GM23248 (cell line): ENCODE measurements at regions not wholly inside any gene's neighbourhood (a gene's known extent, or its start where the extent isn't known, plus 50 kb on each side); places are given as distances from the start of the nearest gene placed in this dataset.

Experiments
- DNase-seq: peaks from one replicate; pipeline ENCODE4 v3.0.0-alpha.2; 2015
- H2AFZ ChIP-seq: fragments of 200-600 bp; sonication (generic); 2 replicates; pipeline ENCODE4 v1.6.1; 2016; ENCODE audit warnings: antibody characterized with exemption
- H3F3A ChIP-seq: fragments of 200-600 bp; sonication (generic); 2 replicates; pipeline ENCODE4 v1.6.1; 2016; ENCODE audit warnings: mild to moderate bottlenecking, antibody characterized with exemption, mixed run types; ENCODE audit not compliant: insufficient read depth
- H3K27ac ChIP-seq: fragments of 200-600 bp; sonication (generic); 2 replicates; pipeline ENCODE4 v1.5.1; 2016; ENCODE audit warnings: mild to moderate bottlenecking
- H3K27me3 ChIP-seq: fragments of 200-600 bp; sonication (generic); replicated peaks from 2 replicates; pipeline ENCODE4 v1.6.1; 2016; ENCODE audit warnings: mild to moderate bottlenecking; ENCODE audit not compliant: insufficient read depth
- H3K36me3 ChIP-seq: fragments of 200-600 bp; sonication (generic); 2 replicates; pipeline ENCODE4 v1.6.1; 2016; ENCODE audit warnings: low read depth, mild to moderate bottlenecking
- H3K4me1 ChIP-seq: fragments of 200-600 bp; sonication (generic); 2 replicates; pipeline ENCODE4 v1.6.1; 2016; ENCODE audit warnings: mild to moderate bottlenecking; ENCODE audit not compliant: insufficient read depth
- H3K4me2 ChIP-seq: fragments of 200-600 bp; sonication (generic); one replicate; pipeline ENCODE4 v1.6.1; 2016; ENCODE audit warnings: mild to moderate bottlenecking; ENCODE audit not compliant: unreplicated experiment
- H3K4me3 ChIP-seq: fragments of 200-600 bp; sonication (generic); 2 replicates; pipeline ENCODE4 v1.5.1; 2016; ENCODE audit warnings: mild to moderate bottlenecking
- H3K79me2 ChIP-seq: fragments of 200-600 bp; sonication (generic); 2 replicates; pipeline ENCODE4 v1.6.1; 2016; ENCODE audit warnings: mild to moderate bottlenecking; ENCODE audit not compliant: insufficient read depth
- H3K9ac ChIP-seq: fragments of 200-600 bp; sonication (generic); 2 replicates; pipeline ENCODE4 v1.6.1; 2016; ENCODE audit warnings: mild to moderate bottlenecking
- H3K9me2 ChIP-seq: fragments of 200-600 bp; sonication (generic); 2 replicates; pipeline ENCODE4 v1.6.1; 2016; ENCODE audit warnings: mixed run types, mild to moderate bottlenecking, moderate library complexity; ENCODE audit not compliant: insufficient read depth
- H3K9me3 ChIP-seq: fragments of 200-600 bp; sonication (generic); one replicate; pipeline ENCODE4 v1.6.1; 2017; ENCODE audit warnings: low read depth
- H4K20me1 ChIP-seq: fragments of 200-600 bp; sonication (generic); 2 replicates; pipeline ENCODE4 v1.6.0; 2016; ENCODE audit not compliant: insufficient read depth
- EZH2 ChIP-seq: fragments of 200-600 bp; sonication (generic); IDR thresholded peaks from 2 replicates; pipeline ENCODE4 v1.6.1; 2018; ENCODE audit warnings: antibody characterized with exemption, mild to moderate bottlenecking; ENCODE audit not compliant: insufficient read depth, poor library complexity, severe bottlenecking
- EZH2phosphoT487 ChIP-seq: fragments of 200-600 bp; sonication (generic); IDR thresholded peaks from 2 replicates; pipeline ENCODE4 v1.6.1; 2018; ENCODE audit warnings: antibody characterized with exemption, moderate library complexity, mild to moderate bottlenecking, low read depth; ENCODE audit not compliant: insufficient read depth
- WGBS, 2 experiments: methylation state at CpG; one replicate each; pipeline ENCODE4 v1.1.6; 2015 to 2017; ENCODE audit warnings: low lambda C conversion rate in 2 of 2, low coverage in 1 of 2; ENCODE audit errors: missing lambda C conversion rate in 2 of 2; 5-methylcytosine and 5-hydroxymethylcytosine counted together
- in situ Hi-C: fragments of 300-500 bp; cut with MboI; formaldehyde crosslinking; loops from 2 replicates; pipeline ENCODE4 v1.15.0; 2020

- no peak overlapping the region for H3K4me2 ChIP-seq
- no peaks in the 10 kb centered on the region for H3K36me3 ChIP-seq
- no peak for DNase-seq
- 57% methylated on average over 12 of the region's 12 CpGs for WGBS, 2 experiments
- H3K4me3 ChIP-seq, result no peak overlapping the region
- H3K9me3 ChIP-seq, result no peaks in the 10 kb centered on the region
- H3K27me3 ChIP-seq, result no peaks in the 10 kb centered on the region
- no peaks in the 10 kb centered on the region for H3K79me2 ChIP-seq
- TF ChIP-seq EZH2phosphoT487, result no peak
- TF ChIP-seq EZH2, result no peak
- H2AFZ ChIP-seq, result no peak overlapping the region
- H3K9me2 ChIP-seq, result no peaks in the 10 kb centered on the region
- H3F3A ChIP-seq, result no peaks in the 10 kb centered on the region
- no peaks in the 10 kb centered on the region for H4K20me1 ChIP-seq
- no peaks in the 10 kb centered on the region for H3K4me1 ChIP-seq
- H3K9ac ChIP-seq, result no peak overlapping the region
- no peak overlapping the region for H3K27ac ChIP-seq
- in situ Hi-C loops, result no loop called here
Measured at GRCh38 chr5:6872441-6873160, 159.4 kb downstream of the TENT4A start.

GRCh38 chr5:6873359-6873758 is 160.1 kb downstream of the TENT4A start:
- no peak overlapping the region for H2AFZ ChIP-seq
- no peak overlapping the region for H3K27ac ChIP-seq
- H3K79me2 ChIP-seq, result no peaks in the 10 kb centered on the region
- 31% methylated on average over 3 of the region's 3 CpGs for WGBS, 2 experiments
- no peaks in the 10 kb centered on the region for H3K9me3 ChIP-seq
- no peak for DNase-seq
- H3K4me2 ChIP-seq, result no peak overlapping the region
- H3K27me3 ChIP-seq, result no peaks in the 10 kb centered on the region
- TF ChIP-seq EZH2phosphoT487 (no peak), EZH2 (no peak)
- no peak overlapping the region for H3K4me3 ChIP-seq
- in situ Hi-C loops, result no loop called here
- no peaks in the 10 kb centered on the region for H3K9me2 ChIP-seq
- H4K20me1 ChIP-seq, result no peaks in the 10 kb centered on the region
- no peak overlapping the region for H3K9ac ChIP-seq
- no peaks in the 10 kb centered on the region for H3K36me3 ChIP-seq
- no peaks in the 10 kb centered on the region for H3F3A ChIP-seq
- no peaks in the 10 kb centered on the region for H3K4me1 ChIP-seq

- H3F3A ChIP-seq, result no peaks in the 10 kb centered on the region
- H3K27ac ChIP-seq, result no peak overlapping the region
- H3K4me3 ChIP-seq, result no peak overlapping the region
- H3K27me3 ChIP-seq, result no peaks in the 10 kb centered on the region
- no peaks in the 10 kb centered on the region for H3K9me2 ChIP-seq
- no peak for DNase-seq
- no peak overlapping the region for H2AFZ ChIP-seq
- H3K9ac ChIP-seq, result no peak overlapping the region
- in situ Hi-C loops, result no loop called here
- no peaks in the 10 kb centered on the region for H3K36me3 ChIP-seq
- H3K79me2 ChIP-seq, result no peaks in the 10 kb centered on the region
- H4K20me1 ChIP-seq, result no peaks in the 10 kb centered on the region
- TF ChIP-seq EZH2, result no peak
- no peak for TF ChIP-seq EZH2phosphoT487
- H3K9me3 ChIP-seq, result no peaks in the 10 kb centered on the region
- H3K4me1 ChIP-seq, result no peaks in the 10 kb centered on the region
- 45% methylated on average over 6 of the region's 6 CpGs for WGBS, 2 experiments
- H3K4me2 ChIP-seq, result no peak overlapping the region
Measured at GRCh38 chr5:6875376-6875775, 162.1 kb downstream of the TENT4A start.

GRCh38 chr5:6877986-6878828 is 165.0 kb downstream of the TENT4A start:
- in situ Hi-C loops, result no loop called here
- Histone ChIP-seq H3K4me3 (no peak overlapping the region), H3K4me2 (no peak overlapping the region), H3K27ac (no peak overlapping the region), H3K9me3 (no peaks in the 10 kb centered on the region), H3K9me2 (no peaks in the 10 kb centered on the region), H3K4me1 (no peaks in the 10 kb centered on the region), H3K79me2 (no peaks in the 10 kb centered on the region), H3K36me3 (no peaks in the 10 kb centered on the region), H4K20me1 (no peaks in the 10 kb centered on the region), H3F3A (no peaks in the 10 kb centered on the region), H3K27me3 (no peaks in the 10 kb centered on the region), H3K9ac (no peak overlapping the region), H2AFZ (no peak overlapping the region)
- DNase-seq, result no peak
- TF ChIP-seq EZH2, result no peak
- no peak for TF ChIP-seq EZH2phosphoT487
- WGBS, 2 experiments, result 35 to 41% methylated on average over 13 of the region's 13 CpGs
